ENCODE measurements at regions not wholly inside any gene's neighbourhood (a gene's known extent, or its start where the extent isn't known, plus 50 kb on each side); places are given as distances from the start of the nearest gene placed in this dataset.

GRCh38 chr11:69922596-69923111 is 103.4 kb upstream of the FGF3 start:
- Histone ChIP-seq H3K4me3 (ENCODE audit: low read depth, low read length, poor library complexity, severe bottlenecking) (no peak overlapping the region), H3K4me2 (ENCODE audit: low read length) (no peak overlapping the region), H3K27ac (ENCODE audit: low read depth, low read length, poor library complexity, severe bottlenecking) (no peak overlapping the region), H3K4me1 (ENCODE audit: insufficient read depth, low read length, severe bottlenecking) (no peaks in the 10 kb centered on the region), H3K9me2 (ENCODE audit: low read depth, low read length) (no peaks in the 10 kb centered on the region), H3K9me3 (ENCODE audit: low read length) (no peaks in the 10 kb centered on the region), H3F3A (ENCODE audit: insufficient read depth, low read length) (no peaks in the 10 kb centered on the region), H3K79me2 (ENCODE audit: insufficient read depth, low read length) (no peaks in the 10 kb centered on the region), H3K27me3 (ENCODE audit: insufficient read depth, low read length) (no peaks in the 10 kb centered on the region), H3K9ac (ENCODE audit: low read length) (no peak overlapping the region), H2AFZ (ENCODE audit: low read length) (no peak overlapping the region), H4K20me1 (ENCODE audit: insufficient read depth, low read length) (no peaks in the 10 kb centered on the region), H3K36me3 (ENCODE audit: insufficient read depth, low read length) (no peaks in the 10 kb centered on the region)
- TF ChIP-seq CTCF (IDR thresholded peaks at IDR 0.05; ENCODE audit: low read length): no peak
- TF ChIP-seq EZH2 (IDR thresholded peaks at IDR 0.05; ENCODE audit: borderline replicate concordance, low read length): no peak

- Histone ChIP-seq H3K9me2 (ENCODE audit: low read depth, low read length) (no peaks in the 10 kb centered on the region), H3F3A (ENCODE audit: insufficient read depth, low read length) (no peaks in the 10 kb centered on the region), H3K27me3 (ENCODE audit: insufficient read depth, low read length) (no peaks in the 10 kb centered on the region), H3K9ac (ENCODE audit: low read length) (no peak overlapping the region), H3K79me2 (ENCODE audit: insufficient read depth, low read length) (no peaks in the 10 kb centered on the region), H3K9me3 (ENCODE audit: low read length) (no peaks in the 10 kb centered on the region), H3K27ac (ENCODE audit: low read depth, low read length, poor library complexity, severe bottlenecking) (no peak overlapping the region), H3K4me1 (ENCODE audit: insufficient read depth, low read length, severe bottlenecking) (no peaks in the 10 kb centered on the region), H4K20me1 (ENCODE audit: insufficient read depth, low read length) (no peaks in the 10 kb centered on the region), H2AFZ (ENCODE audit: low read length) (no peak overlapping the region), H3K4me3 (ENCODE audit: low read depth, low read length, poor library complexity, severe bottlenecking) (no peak overlapping the region), H3K4me2 (ENCODE audit: low read length) (no peak overlapping the region), H3K36me3 (ENCODE audit: insufficient read depth, low read length) (no peaks in the 10 kb centered on the region)
- no peak for TF ChIP-seq EZH2 (IDR thresholded peaks at IDR 0.05; ENCODE audit: borderline replicate concordance, low read length)
- no peak for TF ChIP-seq CTCF (IDR thresholded peaks at IDR 0.05; ENCODE audit: low read length)
Measured at GRCh38 chr11:69923196-69923595, 104.0 kb upstream of the FGF3 start.

- Histone ChIP-seq H3K27ac (ENCODE audit: low read depth, low read length, poor library complexity, severe bottlenecking) (no peak overlapping the region), H3K9me2 (ENCODE audit: low read depth, low read length) (no peaks in the 10 kb centered on the region), H2AFZ (ENCODE audit: low read length) (no peak overlapping the region), H4K20me1 (ENCODE audit: insufficient read depth, low read length) (no peaks in the 10 kb centered on the region), H3K79me2 (ENCODE audit: insufficient read depth, low read length) (no peaks in the 10 kb centered on the region), H3K36me3 (ENCODE audit: insufficient read depth, low read length) (no peaks in the 10 kb centered on the region), H3F3A (ENCODE audit: insufficient read depth, low read length) (no peaks in the 10 kb centered on the region), H3K4me1 (ENCODE audit: insufficient read depth, low read length, severe bottlenecking) (no peaks in the 10 kb centered on the region), H3K4me3 (ENCODE audit: low read depth, low read length, poor library complexity, severe bottlenecking) (no peak overlapping the region), H3K9ac (ENCODE audit: low read length) (no peak overlapping the region), H3K4me2 (ENCODE audit: low read length) (no peak overlapping the region), H3K9me3 (ENCODE audit: low read length) (no peaks in the 10 kb centered on the region), H3K27me3 (ENCODE audit: insufficient read depth, low read length) (no peaks in the 10 kb centered on the region)
- TF ChIP-seq EZH2 (IDR thresholded peaks at IDR 0.05; ENCODE audit: borderline replicate concordance, low read length) (no peak), CTCF (IDR thresholded peaks at IDR 0.05; ENCODE audit: low read length) (no peak)
Measured at GRCh38 chr11:69923641-69924307, 104.6 kb upstream of the FGF3 start.

All from OCI-LY1 (cell line).